DMS 273 (cell line): ENCODE measurements at regions not wholly inside any gene's neighbourhood (a gene's known extent, or its start where the extent isn't known, plus 50 kb on each side); places are given as distances from the start of the nearest gene placed in this dataset.
"Not testable (repeated sequence)": the region's sequence is repeated elsewhere in the genome, so short reads cannot be mapped to it uniquely, and the experiment has no call there.

Experiments used
- DNase-seq: peaks from one replicate; lab custom pipeline; 2025; ENCODE audit not compliant: unreplicated experiment; lab: John Stamatoyannopoulos, UW

- peak; percentile 20 for DNase-seq
Measured at GRCh38 chr9:75197561-75197960, 109.2 kb downstream of the OSTF1 start.

GRCh38 chr9:75198436-75198835 is 110.1 kb downstream of the OSTF1 start:
- no peak for DNase-seq

GRCh38 chr9:75200892-75201470 is 112.7 kb downstream of the OSTF1 start:
- peak; percentile 71 for DNase-seq

GRCh38 chr9:75201480-75202209 is 113.3 kb downstream of the OSTF1 start:
- no peak for DNase-seq

- not testable (repeated sequence) for DNase-seq
Measured at GRCh38 chr9:75207997-75208396, 119.7 kb downstream of the OSTF1 start.

GRCh38 chr9:75210215-75210614 is 121.9 kb downstream of the OSTF1 start:
- no peak for DNase-seq

- DNase-seq, result no peak
Measured at GRCh38 chr9:75213765-75214164, 125.5 kb downstream of the OSTF1 start.

GRCh38 chr9:75226403-75227139 is 138.3 kb downstream of the OSTF1 start:
- DNase-seq, result no peak

- DNase-seq, result no peak
Measured at GRCh38 chr9:75228893-75229292, 140.6 kb downstream of the OSTF1 start.

- DNase-seq, result no peak
Measured at GRCh38 chr9:75229605-75230332, 141.5 kb downstream of the OSTF1 start.

GRCh38 chr9:75230469-75230868 is 142.2 kb downstream of the OSTF1 start:
- no peak for DNase-seq

GRCh38 chr9:75231167-75231566 is 142.9 kb downstream of the OSTF1 start:
- no peak for DNase-seq

GRCh38 chr9:75233011-75233410 is 144.7 kb downstream of the OSTF1 start:
- no peak for DNase-seq

GRCh38 chr9:75235632-75236031 is 147.3 kb downstream of the OSTF1 start:
- peak; percentile 8 for DNase-seq

GRCh38 chr9:75238311-75238976 is 150.1 kb downstream of the OSTF1 start:
- peak; percentile 79 for DNase-seq

GRCh38 chr9:75239176-75239575 is 150.9 kb downstream of the OSTF1 start:
- DNase-seq, result peak; percentile 22

- no peak for DNase-seq
Measured at GRCh38 chr9:75242426-75242825, 154.1 kb downstream of the OSTF1 start.

GRCh38 chr9:75246949-75247348 is 158.6 kb downstream of the OSTF1 start:
- no peak for DNase-seq

GRCh38 chr9:75265525-75265972 is 177.2 kb downstream of the OSTF1 start:
- DNase-seq, result peak; percentile 65

- no peak for DNase-seq
Measured at GRCh38 chr9:75269197-75269596, 180.9 kb downstream of the OSTF1 start.

- DNase-seq, result not testable (repeated sequence)
Measured at GRCh38 chr9:75273055-75273454, 184.7 kb downstream of the OSTF1 start.
